ENCODE measurements at regions not wholly inside any gene's neighbourhood (a gene's known extent, or its start where the extent isn't known, plus 50 kb on each side); places are given as distances from the start of the nearest gene placed in this dataset.

- no peak for DNase-seq
These were observed 50.6 kb upstream of the JAZF1 start for GRCh38 chr7:28231176-28231575.

DNA sequence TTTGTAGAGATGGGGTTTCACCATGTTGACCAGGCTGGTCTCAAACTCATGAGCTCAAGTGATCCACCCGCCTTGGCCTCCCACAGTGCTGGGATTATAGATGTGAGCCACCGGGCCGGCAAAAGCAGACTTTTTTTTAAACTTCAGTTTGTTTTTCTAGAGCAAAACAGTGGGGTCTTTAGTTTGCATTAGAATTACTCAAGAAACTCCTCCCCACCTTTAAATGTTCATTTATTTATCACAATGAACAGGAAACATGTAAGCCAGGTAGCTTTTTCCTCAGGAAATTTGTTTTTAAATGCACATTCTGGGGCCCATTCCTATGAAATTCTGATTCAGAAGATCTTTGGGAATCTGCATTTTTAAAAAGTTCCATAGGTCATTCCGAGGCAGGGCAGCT lies 56.0 kb upstream of the JAZF1 start:
- DNase-seq = no peak

DNA sequence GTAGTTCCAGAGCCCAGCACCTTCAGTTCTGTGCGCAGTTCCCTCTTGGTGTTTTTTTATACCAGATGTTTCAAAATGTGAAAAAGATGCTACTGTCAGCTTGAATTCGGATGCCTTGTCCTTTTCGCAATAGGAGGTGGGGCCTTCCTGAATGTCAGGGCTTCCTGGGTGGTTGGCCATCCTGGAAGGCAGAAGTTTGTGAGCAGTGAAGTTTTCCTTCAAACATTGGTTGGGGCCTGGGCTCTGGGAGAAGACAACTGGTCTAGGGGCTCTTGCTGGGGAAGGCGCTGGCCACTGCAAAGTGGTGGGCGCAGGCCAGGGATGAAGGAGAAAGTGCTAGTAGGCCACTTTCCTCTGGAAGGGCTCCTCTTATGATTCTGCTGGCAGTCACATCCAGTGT lies 56.8 kb upstream of the JAZF1 start:
- peak in 1 of 2 donors; percentile 23 for DNase-seq

GRCh38 chr7:28239823-28240204 lies 59.2 kb upstream of the JAZF1 start:
- DNase-seq = peak; percentile 44 to 45

DNA sequence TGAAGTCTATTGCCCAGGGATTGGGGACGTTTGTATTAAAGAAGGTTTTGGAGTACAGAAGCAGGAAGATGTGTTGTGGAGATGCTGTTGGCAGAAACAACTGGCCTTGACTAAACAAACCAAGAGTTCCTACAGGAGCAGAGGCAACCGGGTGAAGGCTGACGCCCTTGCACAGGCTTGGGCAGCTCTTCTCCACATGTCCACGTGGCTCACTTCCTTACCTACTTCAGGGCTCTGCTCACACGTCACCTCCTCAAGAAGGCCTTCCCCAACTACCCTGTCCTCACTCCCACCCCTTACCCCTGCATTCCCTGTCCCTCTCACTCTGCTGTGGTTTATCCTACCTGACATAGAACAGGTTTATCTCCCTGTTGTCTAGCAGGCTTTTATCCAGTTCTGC lies 59.9 kb upstream of the JAZF1 start:
- no peak for DNase-seq

GRCh38 chr7:28243861-28244260 lies 63.3 kb upstream of the JAZF1 start:
- DNase-seq = no peak

DNA sequence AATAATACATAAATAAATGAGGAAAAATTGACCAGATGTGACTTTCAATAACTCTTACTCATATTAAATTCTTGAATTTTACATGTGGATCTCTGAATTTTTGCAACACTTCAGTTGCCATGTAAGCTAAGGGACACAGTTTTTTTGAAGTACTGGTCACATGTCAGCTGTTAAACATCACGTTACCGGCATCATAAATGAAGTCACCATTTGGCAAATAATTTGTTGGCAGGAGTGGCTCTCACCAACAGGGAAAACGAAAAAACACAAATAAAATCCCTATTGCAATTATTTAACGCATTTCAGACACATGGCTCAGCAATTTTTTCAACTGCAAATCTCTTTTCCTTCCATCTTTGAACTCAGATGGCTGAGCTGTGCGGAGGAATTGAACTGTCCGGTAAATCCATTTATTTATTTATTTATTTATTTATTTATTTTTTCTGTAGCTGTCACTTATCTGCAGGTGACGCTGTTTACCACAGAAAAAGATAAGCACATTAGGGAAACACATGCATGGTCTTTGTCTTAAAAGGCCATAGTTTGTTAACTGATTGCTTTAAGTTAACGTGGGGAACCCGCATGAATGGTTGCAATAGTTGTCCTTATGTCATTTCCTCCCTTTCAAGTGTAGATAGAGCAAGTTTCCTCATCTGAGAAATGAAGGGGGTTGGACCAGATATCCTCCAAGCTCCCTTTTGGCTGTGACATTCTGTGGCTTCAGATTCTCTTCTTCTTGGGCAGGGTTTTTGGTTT lies 64.7 kb upstream of the JAZF1 start:
- peak in 1 of 2 donors; percentile 36 for DNase-seq

DNA sequence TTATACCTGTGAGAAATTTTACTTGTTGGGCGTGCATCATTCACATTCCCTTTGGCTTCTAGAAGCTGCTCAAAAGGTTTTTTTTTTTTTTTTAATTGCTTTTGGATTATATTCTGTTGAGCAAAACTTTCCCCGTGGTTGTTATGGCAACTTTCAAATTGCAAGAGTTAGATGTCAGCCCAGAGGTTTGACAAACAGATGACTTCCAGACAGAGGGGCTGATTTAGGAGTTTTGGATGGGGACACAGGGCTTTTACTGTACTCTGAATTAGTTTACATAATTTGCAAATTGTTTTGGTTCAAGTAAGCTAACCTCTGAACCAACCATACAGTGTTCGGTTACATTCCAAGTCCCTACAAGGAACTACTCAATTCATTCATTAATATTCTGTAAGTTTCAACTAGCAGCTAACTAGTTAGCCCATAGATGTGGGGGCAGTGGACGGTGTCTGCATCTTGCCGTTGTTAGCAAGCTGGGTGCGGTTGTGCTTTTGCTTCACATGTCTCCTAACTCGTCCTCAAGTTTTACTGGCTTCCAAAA lies 66.4 kb upstream of the JAZF1 start:
- DNase-seq = no peak

- DNase-seq = no peak
These were observed 77.6 kb upstream of the JAZF1 start for GRCh38 chr7:28258240-28258639.

DNA sequence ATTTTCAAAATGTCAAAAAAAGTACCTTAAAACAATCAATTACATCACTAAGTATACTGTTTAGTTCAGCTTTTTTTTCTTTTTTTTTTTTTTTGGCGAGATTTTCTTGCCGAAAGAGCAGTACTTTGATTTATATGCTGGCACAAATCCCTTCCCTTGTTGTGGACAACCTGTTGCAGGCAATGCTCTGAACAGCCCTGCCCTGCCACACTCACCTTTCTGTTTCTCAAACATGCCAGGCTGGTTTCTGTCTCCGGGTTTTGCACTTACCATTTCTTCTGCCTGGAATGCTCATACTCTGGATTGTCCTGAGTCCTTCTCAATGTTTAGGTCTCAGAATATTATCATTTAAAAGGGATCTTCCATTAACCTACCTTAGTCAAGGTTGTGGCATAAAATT lies 80.4 kb upstream of the JAZF1 start:
- no peak for DNase-seq

DNA sequence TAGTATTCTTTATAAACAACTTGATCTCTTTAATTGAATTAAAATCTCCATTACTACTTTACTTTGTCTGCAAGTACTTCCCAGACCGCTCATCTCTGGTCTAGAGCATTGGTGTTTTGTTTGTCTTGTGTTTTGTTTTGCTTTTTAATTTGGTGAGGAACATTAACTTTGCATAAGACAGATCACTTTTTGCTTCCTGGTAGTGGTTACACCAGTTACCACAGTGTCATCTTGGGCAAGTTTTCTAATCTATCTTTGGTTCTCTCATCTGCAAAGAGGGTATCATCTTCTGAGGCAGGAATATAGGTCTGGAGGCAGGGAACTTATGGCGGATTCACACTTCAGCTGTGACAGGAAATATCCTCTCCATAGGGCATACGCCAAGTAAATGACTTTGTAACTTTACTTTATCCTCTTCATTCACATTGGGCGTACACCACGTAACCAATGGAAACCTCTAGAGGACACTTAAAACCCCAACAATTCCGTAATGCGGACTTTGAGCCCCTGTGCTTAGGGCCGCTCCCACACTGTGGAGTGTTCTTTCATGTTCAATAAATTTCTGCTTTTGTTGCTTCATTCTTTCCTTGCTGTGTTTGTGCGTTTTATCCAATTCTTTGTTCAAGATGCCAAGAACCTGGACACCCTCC lies 83.2 kb upstream of the JAZF1 start:
- DNase-seq = no peak

DNA sequence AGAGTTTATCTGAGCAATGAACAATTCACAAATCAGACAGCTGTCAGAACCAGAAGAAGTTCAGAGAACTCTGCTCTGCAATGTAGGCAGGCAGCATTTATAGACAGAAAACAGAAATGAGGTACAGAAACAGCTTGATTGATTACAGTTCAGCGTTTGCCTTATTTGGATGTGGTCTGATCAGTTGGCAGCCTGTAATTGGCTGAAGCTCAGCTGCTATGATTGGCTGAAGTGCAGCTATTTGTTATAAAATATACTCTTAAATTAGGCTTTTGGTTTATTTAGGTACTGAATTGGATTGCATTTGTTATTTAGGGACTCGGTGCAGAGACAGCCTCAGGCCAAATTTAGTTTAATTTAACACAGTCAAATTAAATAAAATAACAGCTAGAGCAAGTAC lies 85.8 kb upstream of the JAZF1 start:
- DNase-seq = no peak

- DNase-seq = no peak
These were observed 86.4 kb upstream of the JAZF1 start for GRCh38 chr7:28267012-28267411.

GRCh38 chr7:28269700-28270361 lies 89.2 kb upstream of the JAZF1 start:
- peak; percentile 49 to 51 for DNase-seq

GRCh38 chr7:28270536-28270935 lies 89.9 kb upstream of the JAZF1 start:
- no peak for DNase-seq

DNA sequence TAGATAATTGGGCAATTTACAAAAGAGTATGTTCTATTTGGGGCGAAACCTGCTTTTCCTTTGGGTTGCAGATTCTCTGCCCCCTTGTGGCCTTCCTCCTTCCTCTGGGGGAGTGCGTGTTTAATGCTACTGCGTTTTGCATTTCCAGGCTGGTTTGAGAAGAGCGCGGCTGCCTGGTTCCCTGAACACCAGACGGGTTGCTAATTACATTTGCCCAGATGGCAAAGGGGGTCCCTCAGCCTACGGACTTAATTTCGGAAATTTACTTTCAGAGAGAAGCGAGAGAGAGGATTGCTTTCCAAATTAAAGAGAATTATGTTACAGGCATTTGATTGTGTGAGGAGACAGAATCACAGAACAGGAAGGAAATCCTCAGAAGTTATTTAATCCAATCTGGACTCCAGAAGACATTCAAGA lies 91.9 kb upstream of the JAZF1 start:
- DNase-seq = peak; percentile 38 to 69

DNA sequence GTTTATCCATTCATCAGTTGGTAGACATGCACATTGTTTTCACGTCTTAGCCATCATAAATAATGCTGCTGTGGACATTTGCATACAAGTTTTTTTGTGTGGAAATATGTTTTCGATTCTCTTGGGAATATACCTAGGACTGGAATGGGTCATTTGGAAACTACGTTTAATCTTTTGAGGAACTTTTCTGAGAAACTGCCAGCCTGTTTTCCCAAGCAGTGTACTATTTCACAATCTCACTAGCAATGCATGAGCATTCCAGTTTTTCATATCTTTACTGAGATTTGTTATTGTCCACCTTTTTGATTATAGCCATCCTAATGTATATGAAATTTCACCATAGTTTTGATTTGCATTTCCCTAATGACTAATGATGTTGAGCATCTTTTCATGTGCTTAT lies 95.7 kb upstream of the JAZF1 start:
- DNase-seq = peak in 1 of 2 donors; percentile 22

DNA sequence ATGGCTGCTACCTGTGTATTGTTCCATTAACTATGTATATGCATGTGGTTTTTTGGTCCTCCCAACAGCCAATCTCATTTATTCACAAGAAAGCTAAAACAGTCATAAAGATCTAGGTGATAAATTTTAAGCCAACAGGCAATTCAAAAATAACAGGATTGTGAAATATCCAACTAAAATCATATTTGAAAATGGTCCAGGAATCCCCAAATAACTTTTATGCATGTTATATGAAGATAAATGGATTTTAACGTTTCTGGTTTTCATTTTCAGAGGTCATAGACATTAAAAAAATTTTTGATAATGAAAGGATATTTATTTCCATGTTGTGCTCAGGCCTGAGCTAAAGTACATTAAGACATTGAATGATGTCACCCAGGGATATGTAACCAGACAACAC lies 96.8 kb upstream of the JAZF1 start:
- DNase-seq = no peak

DNA sequence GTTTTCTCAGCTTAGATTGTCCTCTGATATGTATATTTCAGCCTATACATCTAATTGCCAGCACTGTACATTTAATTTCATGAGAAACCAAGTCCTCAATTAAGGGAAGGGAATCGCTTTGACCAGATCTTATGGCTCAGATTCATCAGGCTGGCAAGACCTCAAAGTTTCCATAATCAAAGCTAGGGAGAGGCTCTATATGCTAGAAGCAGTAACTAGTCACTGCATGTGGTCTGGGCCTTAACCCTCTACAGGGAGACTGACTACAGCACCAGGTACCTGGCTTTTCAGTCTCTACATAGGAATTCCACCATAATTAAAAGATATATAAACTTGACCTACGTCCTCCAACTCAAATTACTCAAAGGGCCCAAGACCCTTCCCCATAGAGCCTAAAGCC lies 97.4 kb upstream of the JAZF1 start:
- no peak for DNase-seq

DNA sequence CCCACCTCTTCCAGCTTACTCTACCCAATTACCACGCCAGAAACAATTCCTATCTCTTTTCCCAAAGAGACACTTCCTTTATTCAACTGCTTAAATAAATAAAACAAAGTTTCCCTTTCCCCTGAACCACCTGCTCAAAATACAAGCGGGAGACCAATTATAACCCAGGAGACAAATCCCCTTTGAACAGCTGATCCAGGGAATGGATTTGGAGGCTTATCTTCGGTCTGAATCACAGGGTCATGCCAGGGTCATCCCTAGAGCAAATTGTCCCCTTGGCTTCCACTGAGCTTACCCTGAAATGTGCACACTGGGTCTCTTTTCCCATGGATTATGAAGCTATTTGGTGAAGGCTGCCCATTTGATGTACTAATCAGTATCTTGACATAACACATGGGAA lies 99.9 kb upstream of the JAZF1 start:
- no peak for DNase-seq

- no peak for DNase-seq
These were observed 109.9 kb upstream of the JAZF1 start for GRCh38 chr7:28290496-28290895.

GRCh38 chr7:28291559-28291958 lies 111.0 kb upstream of the JAZF1 start:
- no peak for DNase-seq

- DNase-seq = no peak
These were observed 112.4 kb upstream of the JAZF1 start for GRCh38 chr7:28292834-28293526.

DNA sequence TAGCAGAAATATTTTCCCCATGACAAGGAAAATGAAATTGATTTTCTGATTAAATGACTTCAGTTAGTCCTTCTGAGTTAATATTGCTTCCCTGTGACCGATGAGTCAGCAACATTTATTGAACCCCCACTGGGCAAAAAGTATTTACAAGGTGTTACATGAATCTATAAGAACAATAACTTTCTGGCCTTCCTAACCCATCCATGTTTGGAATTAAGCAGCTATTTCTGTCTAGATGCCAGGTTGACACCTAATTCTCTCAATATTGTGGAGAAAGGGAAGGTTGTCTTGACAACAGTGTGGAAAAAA lies 112.9 kb upstream of the JAZF1 start:
- DNase-seq = no peak

All from inflammatory macrophage treated with lipopolysaccharide for 1 hour (primary cell).